Smooth muscle cell (in vitro differentiated cells): ENCODE measurements at regions not wholly inside any gene's neighbourhood (a gene's known extent, or its start where the extent isn't known, plus 50 kb on each side); places are given as distances from the start of the nearest gene placed in this dataset.
"Not testable (repeated sequence)": the region's sequence is repeated elsewhere in the genome, so short reads cannot be mapped to it uniquely, and the experiment has no call there.

ENCODE experiments used
- DNase-seq: peaks from one replicate; lab custom pipeline; 2025; ENCODE audit not compliant: unreplicated experiment; lab: John Stamatoyannopoulos, UW
- H2AFZ ChIP-seq: fragments of 200-600 bp; sonication (generic); 2 replicates; pipeline ENCODE4 v1.6.0; 2016; ENCODE audit warnings: antibody characterized with exemption, low read depth, mild to moderate bottlenecking
- H3F3A ChIP-seq: fragments of 200-600 bp; sonication (generic); 2 replicates; pipeline ENCODE4 v1.6.0; 2017; ENCODE audit warnings: antibody characterized with exemption, low read depth
- H3K27ac ChIP-seq: fragments of 200-600 bp; sonication (generic); 2 replicates; pipeline ENCODE4 v1.5.1; 2016; ENCODE audit warnings: low read depth, mild to moderate bottlenecking
- H3K27me3 ChIP-seq: fragments of 200-600 bp; sonication (generic); 2 replicates; pipeline ENCODE4 v1.6.1; 2016; ENCODE audit warnings: low read depth, mild to moderate bottlenecking
- H3K36me3 ChIP-seq: fragments of 200-600 bp; sonication (generic); 2 replicates; pipeline ENCODE4 v1.5.1; 2016; ENCODE audit warnings: low read depth
- H3K4me1 ChIP-seq: fragments of 200-600 bp; sonication (generic); 2 replicates; pipeline ENCODE4 v1.5.1; 2016; ENCODE audit warnings: low read depth
- H3K4me2 ChIP-seq: fragments of 200-600 bp; sonication (generic); 2 replicates; pipeline ENCODE4 v1.6.0; 2016; ENCODE audit warnings: mild to moderate bottlenecking
- H3K4me3 ChIP-seq: fragments of 200-600 bp; sonication (generic); 2 replicates; pipeline ENCODE4 v1.5.1; 2016; ENCODE audit warnings: mild to moderate bottlenecking
- H3K79me2 ChIP-seq: fragments of 200-600 bp; sonication (generic); 2 replicates; pipeline ENCODE4 v1.6.0; 2016; ENCODE audit warnings: low read depth, mild to moderate bottlenecking
- H3K9ac ChIP-seq: fragments of 200-600 bp; sonication (generic); 2 replicates; pipeline ENCODE4 v1.6.0; 2016; ENCODE audit warnings: low read depth
- H3K9me3 ChIP-seq: fragments of 200-600 bp; sonication (generic); replicated peaks from 2 replicates; pipeline ENCODE4 v1.5.1; 2016; ENCODE audit warnings: low read depth
- H4K20me1 ChIP-seq: fragments of 200-600 bp; sonication (generic); 2 replicates; pipeline ENCODE4 v1.6.0; 2016; ENCODE audit warnings: low read depth
- WGBS: methylation state at CpG from one replicate; pipeline ENCODE4 v1.1.7; 2016; ENCODE audit warnings: low lambda C conversion rate; 5-methylcytosine and 5-hydroxymethylcytosine counted together
- TF ChIP-seq, protein P1 (sequence below): fragments of 200-600 bp; sonication (generic); IDR thresholded peaks from 2 replicates; pipeline ENCODE4 v1.5.1; 2017; ENCODE audit warnings: borderline replicate concordance, mild to moderate bottlenecking, antibody characterized with exemption; ENCODE audit not compliant: insufficient read depth, poor library complexity, severe bottlenecking

GRCh38 chr12:47433876-47434275, 272.0 kb downstream of the RPAP3 start:
- H3F3A ChIP-seq = no peaks in the 10 kb centered on the region
- no peak overlapping the region for H3K4me3 ChIP-seq
- no peaks in the 10 kb centered on the region for H3K79me2 ChIP-seq
- H3K9ac ChIP-seq = no peak overlapping the region
- no peaks in the 10 kb centered on the region for H4K20me1 ChIP-seq
- no peaks in the 10 kb centered on the region for H3K9me3 ChIP-seq
- H3K27ac ChIP-seq = no peak overlapping the region
- no peaks in the 10 kb centered on the region for H3K4me1 ChIP-seq
- no peaks in the 10 kb centered on the region for H3K27me3 ChIP-seq
- no peaks in the 10 kb centered on the region for H3K36me3 ChIP-seq
- H2AFZ ChIP-seq = no peak overlapping the region
- no peak for DNase-seq
- no peak overlapping the region for H3K4me2 ChIP-seq
- TF ChIP-seq, protein P1, sequence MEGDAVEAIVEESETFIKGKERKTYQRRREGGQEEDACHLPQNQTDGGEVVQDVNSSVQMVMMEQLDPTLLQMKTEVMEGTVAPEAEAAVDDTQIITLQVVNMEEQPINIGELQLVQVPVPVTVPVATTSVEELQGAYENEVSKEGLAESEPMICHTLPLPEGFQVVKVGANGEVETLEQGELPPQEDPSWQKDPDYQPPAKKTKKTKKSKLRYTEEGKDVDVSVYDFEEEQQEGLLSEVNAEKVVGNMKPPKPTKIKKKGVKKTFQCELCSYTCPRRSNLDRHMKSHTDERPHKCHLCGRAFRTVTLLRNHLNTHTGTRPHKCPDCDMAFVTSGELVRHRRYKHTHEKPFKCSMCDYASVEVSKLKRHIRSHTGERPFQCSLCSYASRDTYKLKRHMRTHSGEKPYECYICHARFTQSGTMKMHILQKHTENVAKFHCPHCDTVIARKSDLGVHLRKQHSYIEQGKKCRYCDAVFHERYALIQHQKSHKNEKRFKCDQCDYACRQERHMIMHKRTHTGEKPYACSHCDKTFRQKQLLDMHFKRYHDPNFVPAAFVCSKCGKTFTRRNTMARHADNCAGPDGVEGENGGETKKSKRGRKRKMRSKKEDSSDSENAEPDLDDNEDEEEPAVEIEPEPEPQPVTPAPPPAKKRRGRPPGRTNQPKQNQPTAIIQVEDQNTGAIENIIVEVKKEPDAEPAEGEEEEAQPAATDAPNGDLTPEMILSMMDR = no peak

DNA sequence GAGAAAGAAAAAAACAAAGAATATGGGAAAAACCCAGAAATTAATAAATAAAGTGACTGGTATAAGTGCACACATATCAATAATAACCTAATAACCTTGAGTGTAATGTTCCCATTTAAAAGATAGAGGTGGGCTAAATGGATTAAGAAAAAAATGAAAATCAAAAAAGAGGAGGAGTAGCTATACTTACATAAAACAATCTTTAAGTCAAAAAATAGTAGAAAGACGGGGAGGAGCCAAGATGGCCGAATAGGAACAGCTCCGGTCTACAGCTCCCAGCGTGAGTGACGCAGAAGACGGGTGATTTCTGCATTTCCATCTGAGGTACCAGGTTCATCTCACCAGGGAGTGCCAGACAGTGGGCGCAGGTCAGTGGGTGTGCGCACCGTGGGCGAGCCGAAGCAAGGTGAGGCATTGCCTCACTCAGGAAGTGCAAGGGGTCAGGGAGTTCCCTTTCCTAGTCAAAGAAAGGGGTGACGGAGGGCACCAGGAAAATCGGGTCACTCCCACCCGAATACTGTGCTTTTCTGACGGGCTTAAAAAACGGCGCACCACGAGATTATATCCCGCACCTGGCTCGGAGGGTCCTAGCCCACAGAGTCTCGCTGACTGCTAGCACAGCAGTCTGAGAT, 279.0 kb downstream of the RPAP3 start:
- 94% methylated on average over 21 of the region's 21 CpGs for WGBS
- not testable (repeated sequence) for H3K27me3 ChIP-seq, H3K4me2 ChIP-seq, DNase-seq, H3K4me3 ChIP-seq, H3K9ac ChIP-seq, H3K4me1 ChIP-seq, H4K20me1 ChIP-seq, H3F3A ChIP-seq, H3K79me2 ChIP-seq, H2AFZ ChIP-seq, H3K36me3 ChIP-seq, H3K9me3 ChIP-seq, H3K27ac ChIP-seq

DNA sequence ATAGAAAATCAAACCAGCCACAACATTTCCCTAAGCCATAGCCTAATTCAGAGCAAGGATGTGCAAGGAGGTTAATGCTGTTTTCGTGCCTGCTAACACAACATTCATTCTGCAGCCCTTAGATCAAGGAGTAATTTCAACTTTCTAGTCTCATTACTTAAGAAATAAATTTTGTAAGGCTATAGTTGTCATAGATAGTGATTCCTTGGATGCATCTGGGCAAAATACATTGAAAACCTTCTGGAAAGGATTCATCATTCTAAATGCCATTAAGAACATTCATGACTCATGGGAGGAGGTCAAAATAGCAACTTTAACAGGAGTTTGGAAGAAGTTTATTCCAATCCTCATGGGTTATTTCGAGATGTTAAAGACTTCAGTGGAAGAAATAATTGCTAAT, 283.2 kb downstream of the RPAP3 start:
- TF ChIP-seq, protein P1 = no peak
- Histone ChIP-seq H3K27me3 (no peaks in the 10 kb centered on the region), H3K4me3 (no peak overlapping the region), H3K27ac (no peak overlapping the region), H3K36me3 (no peaks in the 10 kb centered on the region), H3F3A (no peaks in the 10 kb centered on the region), H4K20me1 (no peaks in the 10 kb centered on the region), H3K9me3 (no peaks in the 10 kb centered on the region), H3K4me1 (no peaks in the 10 kb centered on the region), H3K9ac (no peak overlapping the region), H2AFZ (no peak overlapping the region), H3K4me2 (no peak overlapping the region), H3K79me2 (no peaks in the 10 kb centered on the region)
- DNase-seq = no peak
- WGBS = 79% methylated on average over 2 of the region's 2 CpGs

DNA sequence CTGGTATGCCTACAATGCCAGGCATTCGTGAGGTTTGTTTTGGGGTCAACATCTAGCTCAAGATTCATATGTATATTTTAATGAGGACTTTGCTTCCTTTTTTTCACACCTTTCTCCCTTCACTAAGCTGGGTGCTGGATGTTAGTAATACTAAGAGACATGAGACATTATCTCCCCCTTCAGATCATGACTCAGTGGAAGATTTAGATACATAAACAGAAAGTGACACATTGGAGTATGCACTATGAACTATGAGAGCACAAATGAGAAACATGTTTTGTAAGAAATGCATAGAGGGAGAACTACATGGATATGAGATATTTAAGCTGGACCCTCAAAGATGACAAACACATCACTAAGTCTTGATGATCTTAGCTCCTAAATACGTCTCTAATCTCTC, 286.3 kb downstream of the RPAP3 start:
- Histone ChIP-seq H2AFZ (no peak overlapping the region), H3K4me1 (no peaks in the 10 kb centered on the region), H3K36me3 (no peaks in the 10 kb centered on the region), H4K20me1 (no peaks in the 10 kb centered on the region), H3K4me2 (no peak overlapping the region), H3K9me3 (no peaks in the 10 kb centered on the region), H3K4me3 (no peak overlapping the region), H3K9ac (no peak overlapping the region), H3K27ac (no peak overlapping the region), H3K79me2 (no peaks in the 10 kb centered on the region), H3F3A (no peaks in the 10 kb centered on the region), H3K27me3 (no peaks in the 10 kb centered on the region)
- TF ChIP-seq, protein P1 = no peak
- DNase-seq = no peak
- WGBS = 75% methylated on average over 2 of the region's 2 CpGs
